Right lobe of liver (tissue), 4 donors: ENCODE measurements at regions not wholly inside any gene's neighbourhood (a gene's known extent, or its start where the extent isn't known, plus 50 kb on each side); places are given as distances from the start of the nearest gene placed in this dataset.

Source experiments
- CTCF ChIP-seq, 4 donors: fragments of 200-600 bp in 3 of 4; fragments of 450-650 bp in 1 of 4; IDR thresholded peaks; one replicate each; pipeline versions ENCODE4 v1.5.1 to v1.8.0; 2016 to 2022; ENCODE audit warnings: antibody characterized with exemption in 4 of 4, mild to moderate bottlenecking in 2 of 4
- POLR2A ChIP-seq: fragments of 450-650 bp; IDR thresholded peaks from one replicate; pipeline ENCODE4 v1.6.1; 2017; ENCODE audit warnings: antibody characterized with exemption, mild to moderate bottlenecking
- donor health status: DM: no; HTN: no; CAD: no.
- donor health status: DM: no; HTN: no; CAD: no.
- donor health status: DM: no; HTN: yes; CAD: no.

- TF ChIP-seq CTCF (IDR thresholded peaks at IDR 0.05) (no peak), POLR2A (no peak)
Observed at GRCh38 chr22:49640366-49641095, 187.1 kb downstream of the BRD1 start.
